B cell (primary cell): ENCODE measurements at regions not wholly inside any gene's neighbourhood (a gene's known extent, or its start where the extent isn't known, plus 50 kb on each side); places are given as distances from the start of the nearest gene placed in this dataset.

ENCODE experiments used
- CTCF ChIP-seq: fragments of 200-600 bp; IDR thresholded peaks from one replicate; pipeline ENCODE4 v1.8.0; 2022; ENCODE audit warnings: antibody characterized with exemption, mild to moderate bottlenecking
- EZH2 ChIP-seq: IDR thresholded peaks from 2 replicates; pipeline ENCODE4 v1.6.1; 2012; ENCODE audit warnings: borderline replicate concordance, low read depth, mild to moderate bottlenecking, moderate library complexity, low read length; ENCODE audit not compliant: insufficient read depth, poor library complexity, severe bottlenecking

DNA sequence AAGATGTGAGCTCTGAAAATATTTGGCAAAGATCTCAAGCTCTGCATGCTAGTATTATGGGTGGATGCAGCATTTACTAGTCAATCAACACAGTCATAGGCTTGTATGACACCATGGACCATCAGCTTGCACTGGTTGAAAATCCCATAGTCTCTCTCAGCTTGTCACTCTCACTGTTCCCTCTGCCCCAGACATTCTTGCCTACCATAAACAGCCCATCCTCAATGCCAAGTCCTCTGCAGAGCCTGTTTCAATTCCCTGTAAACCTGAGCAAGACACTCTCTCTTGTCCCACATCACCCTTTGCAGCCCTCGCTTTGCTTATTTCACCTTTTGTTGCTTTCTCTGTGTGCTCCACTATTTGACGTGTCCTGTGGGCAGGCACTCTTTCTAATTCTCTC is 264.6 kb downstream of the ICE1 start:
- no peak for TF ChIP-seq CTCF
- no peak for TF ChIP-seq EZH2
